IPS-15b (cell line): ENCODE measurements at regions not wholly inside any gene's neighbourhood (a gene's known extent, or its start where the extent isn't known, plus 50 kb on each side); places are given as distances from the start of the nearest gene placed in this dataset.

Experiments used
- H3K27me3 ChIP-seq: one replicate; pipeline ENCODE4 v1.6.1; 2013; ENCODE audit warnings: low read length; ENCODE audit not compliant: control insufficient read depth, insufficient read depth
- H3K36me3 ChIP-seq: one replicate; pipeline ENCODE4 v1.6.1; 2013; ENCODE audit warnings: low read length; ENCODE audit not compliant: control insufficient read depth, insufficient read depth
- H3K4me1 ChIP-seq: one replicate; pipeline ENCODE4 v1.6.1; 2013; ENCODE audit warnings: mild to moderate bottlenecking, low read length; ENCODE audit not compliant: control insufficient read depth, insufficient read depth
- H3K4me3 ChIP-seq: one replicate; pipeline ENCODE4 v1.5.1; 2013; ENCODE audit warnings: low read depth, low read length
- H3K9ac ChIP-seq: one replicate; pipeline ENCODE4 v1.6.1; 2013; ENCODE audit warnings: low read depth, mild to moderate bottlenecking, low read length
- H3K9me3 ChIP-seq: one replicate; pipeline ENCODE4 v1.6.1; 2013; ENCODE audit warnings: mild to moderate bottlenecking, low read length; ENCODE audit not compliant: control insufficient read depth, insufficient read depth

DNA sequence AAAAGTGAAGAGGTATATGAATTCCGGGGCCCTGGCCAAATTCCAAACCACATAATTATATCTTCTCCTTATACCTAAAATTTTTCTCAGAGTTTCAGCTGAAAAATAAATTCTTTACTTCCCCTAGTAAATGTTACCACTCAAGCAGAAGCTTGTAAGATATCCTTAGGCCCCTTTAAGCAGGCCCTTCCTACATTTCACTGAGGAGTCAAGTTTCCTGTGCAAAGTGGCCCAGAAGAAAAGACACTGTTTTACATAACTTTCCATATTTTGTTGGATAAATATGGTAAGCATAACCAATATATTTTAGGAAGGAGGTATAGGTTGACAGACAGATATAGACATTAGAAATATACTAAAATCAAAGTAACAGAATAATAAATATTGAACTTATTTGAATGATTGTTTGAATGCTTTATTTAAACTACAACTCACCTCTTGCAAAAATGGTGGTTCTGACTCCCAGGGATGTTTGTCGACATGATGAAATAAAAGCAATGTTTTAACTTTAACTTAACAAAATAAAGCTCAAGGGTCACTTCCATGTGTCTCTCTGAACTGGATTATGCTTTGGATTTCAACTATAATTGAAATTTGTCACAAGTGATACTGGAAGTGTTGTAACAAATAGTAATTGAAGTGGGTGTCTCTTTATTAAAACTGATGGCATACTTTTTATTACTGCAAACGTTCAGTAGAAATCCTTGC, 141.2 kb downstream of the SPRY2 start:
- no peak overlapping the region for H3K9ac ChIP-seq
- H3K36me3 ChIP-seq: no peaks in the 10 kb centered on the region
- H3K4me1 ChIP-seq: no peaks in the 10 kb centered on the region
- no peaks in the 10 kb centered on the region for H3K9me3 ChIP-seq
- no peaks in the 10 kb centered on the region for H3K27me3 ChIP-seq
- no peak overlapping the region for H3K4me3 ChIP-seq

GRCh38 chr13:80199067-80199466, 141.9 kb downstream of the SPRY2 start:
- H3K9ac ChIP-seq: no peak overlapping the region
- H3K36me3 ChIP-seq: no peaks in the 10 kb centered on the region
- H3K27me3 ChIP-seq: no peaks in the 10 kb centered on the region
- H3K4me1 ChIP-seq: no peaks in the 10 kb centered on the region
- H3K9me3 ChIP-seq: no peaks in the 10 kb centered on the region
- no peak overlapping the region for H3K4me3 ChIP-seq

GRCh38 chr13:80196756-80197155, 144.2 kb downstream of the SPRY2 start:
- H3K9ac ChIP-seq: no peak overlapping the region
- H3K4me1 ChIP-seq: no peaks in the 10 kb centered on the region
- no peaks in the 10 kb centered on the region for H3K9me3 ChIP-seq
- H3K4me3 ChIP-seq: no peak overlapping the region
- no peaks in the 10 kb centered on the region for H3K36me3 ChIP-seq
- no peaks in the 10 kb centered on the region for H3K27me3 ChIP-seq

DNA sequence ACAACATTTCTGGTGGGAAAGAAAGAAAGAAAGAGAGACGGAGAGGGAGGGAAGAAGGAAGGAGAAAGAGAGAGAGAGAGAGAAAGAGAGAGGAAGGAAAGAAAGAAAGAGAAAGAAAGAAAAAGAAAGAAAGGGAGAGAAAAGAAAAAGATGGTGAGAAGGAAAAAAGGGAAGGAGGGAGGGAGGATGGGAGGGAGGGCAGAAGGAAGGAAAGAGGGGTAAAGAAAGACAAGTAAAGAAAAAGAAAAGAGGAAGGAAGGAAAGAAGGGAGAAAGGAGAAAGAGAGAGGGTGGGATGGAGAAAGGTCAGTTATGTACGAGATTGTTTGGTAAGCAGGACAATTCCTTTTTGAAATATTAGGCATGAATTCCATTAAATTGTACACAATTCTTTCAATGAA, 145.3 kb downstream of the SPRY2 start:
- no peak overlapping the region for H3K4me3 ChIP-seq
- no peaks in the 10 kb centered on the region for H3K27me3 ChIP-seq
- no peak overlapping the region for H3K9ac ChIP-seq
- H3K36me3 ChIP-seq: no peaks in the 10 kb centered on the region
- no peaks in the 10 kb centered on the region for H3K4me1 ChIP-seq
- H3K9me3 ChIP-seq: no peaks in the 10 kb centered on the region

- Histone ChIP-seq H3K36me3 (no peaks in the 10 kb centered on the region), H3K4me3 (no peak overlapping the region)
These were observed 150.9 kb downstream of the SPRY2 start for GRCh38 chr13:80189889-80190597.

GRCh38 chr13:80180740-80181355, 160.1 kb downstream of the SPRY2 start:
- H3K27me3 ChIP-seq: no peaks in the 10 kb centered on the region
- H3K4me3 ChIP-seq: no peak overlapping the region
- H3K9ac ChIP-seq: no peak overlapping the region
- no peaks in the 10 kb centered on the region for H3K9me3 ChIP-seq
- peaks cover 4% of the 10 kb centered on the region for H3K4me1 ChIP-seq
- no peaks in the 10 kb centered on the region for H3K36me3 ChIP-seq

More at GRCh38 chr13:80189889-80190597, 150.9 kb downstream of the SPRY2 start:
- Histone ChIP-seq H3K9me3 (no peaks in the 10 kb centered on the region), H3K27me3 (no peaks in the 10 kb centered on the region), H3K4me1 (no peaks in the 10 kb centered on the region), H3K9ac (no peak overlapping the region)

GRCh38 chr13:80177327-80177726, 163.6 kb downstream of the SPRY2 start:
- Histone ChIP-seq H3K36me3 (no peaks in the 10 kb centered on the region), H3K9me3 (no peaks in the 10 kb centered on the region), H3K9ac (no peak overlapping the region), H3K4me1 (peaks cover 4% of the 10 kb centered on the region), H3K27me3 (no peaks in the 10 kb centered on the region), H3K4me3 (no peak overlapping the region)

- no peaks in the 10 kb centered on the region for H3K27me3 ChIP-seq
- H3K9ac ChIP-seq: no peak overlapping the region
- H3K9me3 ChIP-seq: no peaks in the 10 kb centered on the region
- H3K36me3 ChIP-seq: no peaks in the 10 kb centered on the region
- peaks cover 2% of the 10 kb centered on the region for H3K4me1 ChIP-seq
- H3K4me3 ChIP-seq: no peak overlapping the region
These were observed 167.7 kb downstream of the SPRY2 start for GRCh38 chr13:80173224-80173623.

- H3K4me3 ChIP-seq: no peak overlapping the region
- H3K4me1 ChIP-seq: no peaks in the 10 kb centered on the region
- H3K9me3 ChIP-seq: no peaks in the 10 kb centered on the region
- no peaks in the 10 kb centered on the region for H3K36me3 ChIP-seq
- no peaks in the 10 kb centered on the region for H3K27me3 ChIP-seq
- no peak overlapping the region for H3K9ac ChIP-seq
These were observed 169.8 kb downstream of the SPRY2 start for GRCh38 chr13:80171096-80171495.

- Histone ChIP-seq H3K4me1 (no peaks in the 10 kb centered on the region), H3K9me3 (no peaks in the 10 kb centered on the region), H3K27me3 (no peaks in the 10 kb centered on the region), H3K4me3 (no peak overlapping the region), H3K9ac (no peak overlapping the region), H3K36me3 (no peaks in the 10 kb centered on the region)
These were observed 172.7 kb downstream of the SPRY2 start for GRCh38 chr13:80168089-80168850.

- Histone ChIP-seq H3K27me3 (no peaks in the 10 kb centered on the region), H3K9me3 (no peaks in the 10 kb centered on the region), H3K4me3 (no peak overlapping the region), H3K9ac (no peak overlapping the region), H3K36me3 (no peaks in the 10 kb centered on the region), H3K4me1 (no peaks in the 10 kb centered on the region)
These were observed 174.6 kb downstream of the SPRY2 start for GRCh38 chr13:80166352-80166751.
